Neuronal stem cell (in vitro differentiated cells): ENCODE measurements at regions not wholly inside any gene's neighbourhood (a gene's known extent, or its start where the extent isn't known, plus 50 kb on each side); places are given as distances from the start of the nearest gene placed in this dataset.

Experiments
- DNase-seq: peaks from one replicate; pipeline ENCODE4 v3.0.0-alpha.2; 2013; ENCODE audit warnings: low spot score
- H2AFZ ChIP-seq: one replicate; pipeline ENCODE4 v1.6.1; 2013; ENCODE audit warnings: mild to moderate bottlenecking, low read length, inconsistent platforms
- H2AK5ac ChIP-seq: 2 replicates; pipeline ENCODE4 v1.6.1; 2013; ENCODE audit warnings: low read depth, mild to moderate bottlenecking, inconsistent platforms, low read length, moderate library complexity, mixed read lengths
- H2BK120ac ChIP-seq: 2 replicates; pipeline ENCODE4 v1.6.1; 2013; ENCODE audit warnings: low read depth, mild to moderate bottlenecking, inconsistent platforms, low read length, moderate library complexity, mixed read lengths
- H2BK12ac ChIP-seq: one replicate; pipeline ENCODE4 v1.6.1; 2013; ENCODE audit warnings: low read length, inconsistent platforms
- H2BK15ac ChIP-seq: 2 replicates; pipeline ENCODE4 v1.6.1; 2013; ENCODE audit warnings: mild to moderate bottlenecking, low read length, inconsistent platforms, mixed read lengths
- H2BK5ac ChIP-seq: one replicate; pipeline ENCODE4 v1.6.1; 2013; ENCODE audit warnings: inconsistent platforms, mild to moderate bottlenecking, low read length, moderate library complexity
- H3K14ac ChIP-seq: one replicate; pipeline ENCODE4 v1.6.1; 2013; ENCODE audit warnings: low read length, inconsistent platforms
- H3K18ac ChIP-seq: 2 replicates; pipeline ENCODE4 v1.6.1; 2013; ENCODE audit warnings: low read length, inconsistent platforms
- H3K23ac ChIP-seq: 2 replicates; pipeline ENCODE4 v1.6.1; 2013; ENCODE audit warnings: low read depth, mild to moderate bottlenecking, mixed read lengths, low read length, inconsistent platforms; ENCODE audit not compliant: poor library complexity
- H3K27ac ChIP-seq: replicated peaks from 3 replicates; pipeline ENCODE4 v1.5.1; 2013; ENCODE audit warnings: low read length, inconsistent platforms
- H3K27me3 ChIP-seq, 3 experiments: 2 replicates each; pipeline ENCODE4 v1.6.1; 2013; ENCODE audit warnings: low read length in 3 of 3, mild to moderate bottlenecking in 2 of 3, inconsistent platforms in 1 of 3, low read depth in 1 of 3, mixed read lengths in 1 of 3, moderate library complexity in 1 of 3; ENCODE audit not compliant: control insufficient read depth in 3 of 3, insufficient read depth in 3 of 3
- H3K36me3 ChIP-seq, 2 donors: replicated peaks in 1 of 2; 2 replicates each; pipeline ENCODE4 v1.6.1; 2013; ENCODE audit warnings: low read length in 2 of 2; ENCODE audit not compliant: control insufficient read depth in 2 of 2, insufficient read depth in 2 of 2
- H3K4ac ChIP-seq: 2 replicates; pipeline ENCODE4 v1.6.1; 2013; ENCODE audit warnings: inconsistent platforms, mild to moderate bottlenecking, low read length, moderate library complexity
- H3K4me1 ChIP-seq, 2 donors: 1 replicate in 1 of 2; 2 replicates in 1 of 2; pipeline ENCODE4 v1.6.1; 2013; ENCODE audit warnings: low read length in 2 of 2, low read depth in 1 of 2; ENCODE audit not compliant: control insufficient read depth in 2 of 2, insufficient read depth in 1 of 2
- H3K4me2 ChIP-seq: one replicate; pipeline ENCODE4 v1.6.1; 2013; ENCODE audit warnings: mild to moderate bottlenecking, low read length, inconsistent platforms; ENCODE audit not compliant: insufficient read depth, poor library complexity, severe bottlenecking
- H3K4me3 ChIP-seq, 2 donors: 2 replicates each; pipeline ENCODE4 v1.5.1; 2013; ENCODE audit warnings: low read length in 2 of 2, mild to moderate bottlenecking in 2 of 2, inconsistent platforms in 1 of 2, moderate library complexity in 1 of 2
- H3K79me1 ChIP-seq: one replicate; pipeline ENCODE4 v1.6.1; 2013; ENCODE audit warnings: low read depth, mild to moderate bottlenecking, inconsistent platforms, low read length, moderate library complexity
- H3K9ac ChIP-seq: one replicate; pipeline ENCODE4 v1.6.1; 2013; ENCODE audit warnings: mild to moderate bottlenecking, low read depth, low read length, inconsistent platforms; ENCODE audit not compliant: poor library complexity
- H3K9me3 ChIP-seq, 2 donors: replicated peaks in 1 of 2; 2 replicates each; pipeline versions ENCODE3 to v1.6.1; 2013; ENCODE audit warnings: low read length in 2 of 2, mild to moderate bottlenecking in 2 of 2, inconsistent platforms in 1 of 2, low read depth in 1 of 2, mixed read lengths in 1 of 2, moderate library complexity in 1 of 2; ENCODE audit not compliant: control insufficient read depth in 2 of 2, insufficient read depth in 1 of 2
- H4K8ac ChIP-seq: one replicate; pipeline ENCODE4 v1.6.1; 2013; ENCODE audit warnings: low read depth, mild to moderate bottlenecking, inconsistent platforms, low read length, moderate library complexity
- H4K91ac ChIP-seq: one replicate; pipeline ENCODE4 v1.6.1; 2013; ENCODE audit warnings: low read length, low read depth, mild to moderate bottlenecking, inconsistent platforms; ENCODE audit not compliant: poor library complexity
- WGBS, 2 donors: extraction: QIAGEN DNeasy Blood & Tissue Kit; methylation state at CpG; one replicate each; pipeline ENCODE4 v1.1.7; 2013; ENCODE audit warnings: missing lambda C conversion rate in 2 of 2, mixed read lengths in 1 of 2; ENCODE audit not compliant: insufficient read length in 2 of 2, insufficient replicate concordance in 1 of 2; ENCODE audit errors: extremely low coverage in 2 of 2; 5-methylcytosine and 5-hydroxymethylcytosine counted together

- Histone ChIP-seq H3K27me3 (no peaks in the 10 kb centered on the region), H3K9me3 (no peaks in the 10 kb centered on the region), H4K91ac (no peak overlapping the region), H3K79me1 (no peaks in the 10 kb centered on the region), H3K18ac (no peak overlapping the region), H2BK15ac (no peak overlapping the region), H3K36me3 (no peaks in the 10 kb centered on the region), H3K4me1 (peaks cover 0 to 5% of the 10 kb centered on the region in 2 donors), H2AFZ (no peak overlapping the region), H3K4me3 (no peak overlapping the region), H2AK5ac (no peak overlapping the region), H4K8ac (no peak overlapping the region), H2BK5ac (no peak overlapping the region), H3K9ac (no peak overlapping the region), H3K14ac (no peak overlapping the region), H3K27ac (no peak overlapping the region), H3K4ac (no peak overlapping the region), H2BK120ac (no peak overlapping the region), H3K4me2 (no peak overlapping the region), H3K23ac (no peak overlapping the region), H2BK12ac (no peak overlapping the region)
- DNase-seq = no peak
- no CpG with 5 or more reads among the region's 1 CpG for WGBS, 2 donors
Measured at GRCh38 chr2:185484602-185485001, 254.0 kb upstream of the FSIP2 start.

- no CpG with 5 or more reads among the region's 1 CpG for WGBS, 2 donors
- no peak overlapping the region for H3K4me3 ChIP-seq
- DNase-seq = no peak
Measured at GRCh38 chr2:185502351-185502750, 236.3 kb upstream of the FSIP2 start.

GRCh38 chr2:185507719-185508118 lies 230.9 kb upstream of the FSIP2 start:
- Histone ChIP-seq H3K27ac (no peak overlapping the region), H2BK5ac (no peak overlapping the region), H3K18ac (no peak overlapping the region), H3K9ac (no peak overlapping the region), H2BK15ac (no peak overlapping the region), H2BK12ac (no peak overlapping the region), H3K14ac (no peak overlapping the region), H3K4me3 (no peak overlapping the region), H4K91ac (no peak overlapping the region), H3K4ac (no peak overlapping the region), H4K8ac (no peak overlapping the region), H3K36me3 (no peaks in the 10 kb centered on the region), H2BK120ac (no peak overlapping the region), H3K27me3 (no peaks in the 10 kb centered on the region), H3K9me3 (peaks cover 0 to 37% of the 10 kb centered on the region in 2 donors), H3K23ac (no peak overlapping the region), H3K79me1 (no peaks in the 10 kb centered on the region), H3K4me2 (no peak overlapping the region), H2AFZ (no peak overlapping the region), H2AK5ac (no peak overlapping the region), H3K4me1 (no peaks in the 10 kb centered on the region)
- no CpG with 5 or more reads among the region's 4 CpGs for WGBS, 2 donors
- DNase-seq = no peak

More at GRCh38 chr2:185502351-185502750, 236.3 kb upstream of the FSIP2 start:
- no peak overlapping the region for H3K14ac ChIP-seq
- H2BK5ac ChIP-seq = no peak overlapping the region
- no peaks in the 10 kb centered on the region for H3K27me3 ChIP-seq
- H2BK120ac ChIP-seq = no peak overlapping the region
- no peak overlapping the region for H3K23ac ChIP-seq
- H4K91ac ChIP-seq = no peak overlapping the region
- no peak overlapping the region for H2AK5ac ChIP-seq
- H3K9ac ChIP-seq = no peak overlapping the region
- no peaks in the 10 kb centered on the region for H3K79me1 ChIP-seq
- H3K27ac ChIP-seq = no peak overlapping the region
- no peak overlapping the region for H4K8ac ChIP-seq
- H3K18ac ChIP-seq = no peak overlapping the region
- no peak overlapping the region for H3K4me2 ChIP-seq
- H2AFZ ChIP-seq = no peak overlapping the region
- peaks cover 2 to 12% of the 10 kb centered on the region in 2 donors for H3K9me3 ChIP-seq
- H3K36me3 ChIP-seq = no peaks in the 10 kb centered on the region
- no peak overlapping the region for H3K4ac ChIP-seq
- no peak overlapping the region for H2BK15ac ChIP-seq
- no peak overlapping the region for H2BK12ac ChIP-seq
- no peaks in the 10 kb centered on the region for H3K4me1 ChIP-seq

- Histone ChIP-seq H3K9me3 (peaks cover 0 to 39% of the 10 kb centered on the region in 2 donors), H2BK12ac (no peak overlapping the region), H3K23ac (no peak overlapping the region), H2BK120ac (no peak overlapping the region), H2AFZ (no peak overlapping the region), H3K79me1 (no peaks in the 10 kb centered on the region), H3K14ac (no peak overlapping the region), H3K18ac (no peak overlapping the region), H3K4me2 (no peak overlapping the region), H2BK15ac (no peak overlapping the region), H2BK5ac (no peak overlapping the region), H3K9ac (no peak overlapping the region), H3K4me1 (no peaks in the 10 kb centered on the region), H2AK5ac (no peak overlapping the region), H3K36me3 (no peaks in the 10 kb centered on the region), H3K27ac (no peak overlapping the region), H3K4ac (no peak overlapping the region), H4K91ac (no peak overlapping the region), H4K8ac (no peak overlapping the region), H3K4me3 (no peak overlapping the region), H3K27me3 (no peaks in the 10 kb centered on the region)
- no peak for DNase-seq
- no CpG with 5 or more reads among the region's 3 CpGs for WGBS, 2 donors
Measured at GRCh38 chr2:185510060-185510459, 228.5 kb upstream of the FSIP2 start.
